T47D (cell line): ENCODE measurements at regions not wholly inside any gene's neighbourhood (a gene's known extent, or its start where the extent isn't known, plus 50 kb on each side); places are given as distances from the start of the nearest gene placed in this dataset.

Experiments used
- DNase-seq, 2 experiments: peaks; one replicate each; pipeline versions ENCODE4 v3.0.0 to v3.0.0-alpha.2; 2011 to 2012; ENCODE audit warnings: low read depth in 1 of 2, low spot score in 1 of 2
- JUND ChIP-seq: IDR thresholded peaks from 2 replicates; pipeline ENCODE4 v1.6.1; 2012; ENCODE audit warnings: low read depth
- in situ Hi-C: cut with HindIII; loops from 2 replicates; pipeline ENCODE4 v1.10.0; 2016; ENCODE audit warnings: low sequenced_read_pairs, low pct_unique_long_range_greater_than_20kb

DNA sequence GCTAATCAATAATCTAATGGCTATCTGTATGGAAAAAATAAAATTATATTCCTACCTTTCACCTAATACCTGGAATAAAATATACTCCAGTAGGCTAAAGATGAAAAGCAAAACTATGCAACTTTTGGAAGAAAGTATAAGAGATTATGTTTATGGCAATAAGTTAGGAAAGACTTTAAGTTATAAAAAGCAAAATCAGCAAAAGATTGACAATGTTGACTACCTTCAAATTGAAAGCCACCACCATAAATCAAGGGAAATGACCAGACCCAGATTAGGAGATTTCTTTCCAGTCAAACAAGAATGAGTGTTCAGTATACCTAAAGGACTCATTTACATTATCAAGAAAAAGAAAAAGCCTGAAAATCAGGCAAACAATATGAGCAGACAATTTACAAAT is 159.1 kb upstream of the ZBED5 start:
- no peak for TF ChIP-seq JUND
- in situ Hi-C loops: no loop called here
- DNase-seq: no peak

DNA sequence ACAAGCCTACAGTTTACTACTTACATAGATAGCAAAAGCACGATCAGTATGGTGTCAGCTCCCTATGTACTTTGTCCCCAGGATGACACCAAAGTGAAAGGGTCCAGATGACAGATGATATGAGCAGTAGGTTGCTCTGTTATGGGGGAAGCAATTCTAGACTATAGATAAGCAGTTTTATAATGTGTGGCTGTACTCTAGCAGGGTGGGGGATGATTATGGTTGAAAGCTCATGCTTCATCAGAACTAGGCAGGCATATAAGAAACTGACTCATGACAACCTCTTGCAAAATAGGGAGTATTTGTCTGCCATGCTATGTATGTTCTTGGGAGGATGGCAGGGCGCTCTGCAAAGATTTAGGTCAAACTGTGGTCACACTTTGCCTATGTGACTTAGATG is 158.2 kb upstream of the ZBED5 start:
- TF ChIP-seq JUND: no peak
- in situ Hi-C loops: no loop called here
- no peak for DNase-seq

DNA sequence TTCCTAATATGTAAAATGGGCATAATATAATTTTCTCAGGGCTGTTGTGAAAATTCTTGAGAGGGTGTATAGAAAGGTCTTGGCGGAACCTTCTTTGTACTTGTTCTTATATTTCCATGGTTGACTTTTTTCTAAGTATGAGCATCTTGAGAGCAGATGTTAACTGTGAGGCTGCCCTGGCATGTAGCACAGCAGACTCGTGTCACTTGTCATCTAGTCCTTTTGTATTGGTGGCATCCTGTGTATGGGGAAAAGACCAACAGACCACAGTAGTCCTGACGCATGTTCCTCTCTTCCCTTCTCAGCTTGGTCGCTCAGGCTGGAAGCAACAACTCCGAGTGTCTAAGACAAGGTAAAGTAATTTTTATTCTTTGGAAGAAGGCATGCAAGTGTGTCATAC is 153.8 kb upstream of the ZBED5 start:
- DNase-seq: no peak
- no peak for TF ChIP-seq JUND
- in situ Hi-C loops: no loop called here

DNA sequence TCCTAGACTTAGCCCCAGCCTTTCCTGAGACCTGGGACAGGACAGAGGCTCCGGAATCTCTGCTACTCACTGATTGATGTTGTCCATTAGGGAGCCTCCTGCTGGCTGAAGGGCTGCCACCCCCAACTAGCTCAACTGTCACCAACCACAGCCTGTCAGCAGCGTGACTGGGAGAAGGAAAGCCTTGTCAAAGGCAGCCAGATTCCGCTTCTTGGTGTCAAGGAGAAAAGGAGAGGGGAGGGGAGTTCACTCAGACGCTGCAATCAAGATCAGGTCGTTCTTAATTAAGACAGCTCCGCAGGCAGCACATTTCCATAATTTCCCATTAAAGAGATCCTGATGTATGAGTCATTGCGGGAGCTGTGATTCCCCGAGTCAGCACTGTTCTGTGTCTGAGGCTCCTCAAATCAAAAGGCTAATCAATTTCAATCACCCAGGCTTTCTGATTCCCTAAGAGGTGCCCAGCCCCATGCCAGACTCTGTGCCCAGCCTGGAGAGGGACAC is 152.8 kb upstream of the ZBED5 start:
- TF ChIP-seq JUND: no peak
- DNase-seq: peak in 1 of 2 experiments; percentile 63
- in situ Hi-C loops: no loop called here

DNA sequence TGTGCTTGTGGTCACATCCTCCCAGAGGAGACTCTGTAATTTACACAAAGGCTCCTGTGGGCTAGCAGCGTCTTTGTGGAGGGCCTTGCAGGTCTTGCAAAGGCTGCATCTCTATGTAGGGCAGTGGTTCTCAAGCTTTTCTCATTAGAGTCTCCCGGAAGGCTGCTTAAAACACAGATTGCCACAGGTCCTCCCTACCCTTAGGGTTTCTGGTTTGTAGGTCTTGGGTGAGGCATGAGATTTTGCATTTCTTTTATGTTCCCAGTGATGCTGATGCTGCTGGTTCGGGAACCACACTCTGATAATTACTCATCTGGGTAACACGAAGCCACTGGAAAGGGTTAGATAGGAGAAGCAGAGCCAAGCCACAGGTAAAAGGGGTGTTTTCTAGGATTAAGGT is 151.3 kb upstream of the ZBED5 start:
- no peak for DNase-seq
- in situ Hi-C loops: no loop called here
- no peak for TF ChIP-seq JUND

DNA sequence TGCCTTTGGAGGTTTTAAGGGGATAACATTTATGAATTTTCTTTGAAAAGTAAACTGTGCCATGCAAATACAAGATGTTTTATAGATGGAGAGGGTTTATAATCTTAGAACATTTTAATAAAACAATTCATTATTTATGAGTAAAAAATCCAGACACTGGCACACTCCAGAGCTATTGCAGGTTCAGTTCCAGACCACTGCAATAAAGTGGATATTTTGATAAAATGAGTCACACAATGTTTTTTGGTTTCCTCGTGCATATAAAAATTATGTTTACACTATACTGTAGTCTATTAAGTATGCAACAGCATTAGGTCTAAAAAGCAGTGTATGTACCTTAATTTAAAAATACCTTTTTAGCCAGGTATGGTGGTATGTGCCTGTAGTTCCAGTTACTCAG is 146.2 kb upstream of the ZBED5 start:
- no peak for TF ChIP-seq JUND
- in situ Hi-C loops: no loop called here
- DNase-seq: no peak

DNA sequence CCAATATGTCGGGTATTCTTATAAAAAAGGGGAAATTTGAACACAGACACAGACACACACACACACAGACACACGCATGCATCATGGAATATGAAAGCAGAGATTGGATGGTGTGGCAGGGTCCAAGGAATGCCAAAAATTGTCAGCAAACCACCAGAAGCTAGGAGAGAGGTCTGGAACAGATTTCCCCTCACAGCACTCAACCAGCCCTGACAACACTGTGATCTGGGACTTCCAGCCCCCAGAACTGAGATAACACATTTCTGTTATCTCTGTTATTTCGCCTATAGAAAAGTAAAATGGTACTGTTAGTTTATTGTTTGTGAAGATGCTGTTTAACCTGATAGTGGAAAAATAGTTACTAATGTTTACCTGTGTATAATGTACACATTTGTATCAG is 145.4 kb upstream of the ZBED5 start:
- in situ Hi-C loops: no loop called here
- no peak for DNase-seq
- no peak for TF ChIP-seq JUND

DNA sequence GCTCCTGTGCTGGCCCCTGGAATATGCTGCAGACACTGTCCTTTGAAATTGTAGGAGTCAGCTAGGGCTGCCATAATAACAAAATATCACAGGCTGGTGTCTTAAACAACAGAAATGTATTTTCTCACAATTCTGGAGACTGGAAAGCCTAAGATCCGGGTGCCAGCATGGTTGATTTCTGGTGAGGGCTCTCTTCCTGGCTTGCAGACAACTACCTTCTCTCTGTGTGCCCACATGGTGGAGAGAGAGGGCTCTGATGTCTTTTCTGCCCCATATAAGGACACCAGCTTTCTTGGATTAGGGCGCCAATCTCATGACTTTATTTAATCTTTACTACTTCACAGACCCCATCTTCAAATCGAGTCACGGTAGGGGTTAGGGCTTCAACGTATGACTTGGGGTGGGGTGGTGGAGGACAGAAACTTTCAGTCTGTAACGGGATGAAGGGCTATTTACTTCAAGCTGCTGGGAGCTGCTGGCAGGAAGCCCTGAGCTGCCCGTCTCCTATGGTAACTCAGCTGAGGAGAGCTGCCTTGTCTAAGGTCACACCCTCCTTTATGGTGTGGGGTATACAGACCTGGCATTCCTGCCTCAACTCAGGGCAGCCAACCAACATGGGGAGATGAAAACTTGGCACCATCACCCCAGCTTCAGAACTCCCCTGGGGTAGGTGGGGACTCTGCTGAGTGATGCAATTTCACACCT is 142.9 kb upstream of the ZBED5 start:
- in situ Hi-C loops: no loop called here
- TF ChIP-seq JUND: no peak
- DNase-seq: no peak

DNA sequence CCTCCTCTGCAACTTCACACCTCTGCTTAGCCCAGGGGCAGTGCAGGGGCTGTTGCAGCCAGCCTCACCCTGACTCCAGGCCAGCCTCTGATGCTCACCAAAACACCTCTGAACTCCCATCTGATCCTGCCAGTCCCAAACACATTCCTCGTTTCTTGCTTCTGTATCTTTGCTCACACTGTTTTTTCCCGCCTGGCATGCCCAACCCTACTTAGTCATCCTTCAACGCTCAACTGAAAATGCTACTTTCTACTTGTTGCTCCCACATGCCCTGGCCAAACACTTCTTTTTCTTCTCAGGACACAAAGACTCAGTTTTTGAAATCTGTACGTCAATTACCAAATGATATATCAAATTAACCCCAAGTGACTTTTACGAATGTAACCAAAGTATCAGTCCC is 140.8 kb upstream of the ZBED5 start:
- no peak for TF ChIP-seq JUND
- DNase-seq: no peak
- in situ Hi-C loops: no loop called here

DNA sequence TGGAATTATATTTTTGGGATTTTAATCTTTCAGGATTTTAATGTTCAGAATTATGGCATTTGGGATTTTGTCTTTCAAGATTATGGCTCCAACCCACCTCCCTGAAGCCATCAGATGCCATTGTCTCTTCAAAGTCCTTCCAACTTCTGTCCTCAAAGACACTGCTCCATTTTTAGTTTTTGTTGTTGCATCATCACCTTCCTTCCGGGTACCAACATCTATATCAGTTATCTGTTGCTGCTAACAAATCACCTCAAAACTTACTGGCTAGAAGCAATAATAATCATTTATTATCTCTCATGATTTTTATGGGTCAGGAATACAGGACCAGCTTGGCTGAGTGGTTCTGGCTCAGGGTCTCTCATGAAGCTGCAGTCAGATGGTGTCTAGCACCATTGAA is 138.8 kb upstream of the ZBED5 start:
- no peak for TF ChIP-seq JUND
- in situ Hi-C loops: no loop called here
- DNase-seq: no peak

DNA sequence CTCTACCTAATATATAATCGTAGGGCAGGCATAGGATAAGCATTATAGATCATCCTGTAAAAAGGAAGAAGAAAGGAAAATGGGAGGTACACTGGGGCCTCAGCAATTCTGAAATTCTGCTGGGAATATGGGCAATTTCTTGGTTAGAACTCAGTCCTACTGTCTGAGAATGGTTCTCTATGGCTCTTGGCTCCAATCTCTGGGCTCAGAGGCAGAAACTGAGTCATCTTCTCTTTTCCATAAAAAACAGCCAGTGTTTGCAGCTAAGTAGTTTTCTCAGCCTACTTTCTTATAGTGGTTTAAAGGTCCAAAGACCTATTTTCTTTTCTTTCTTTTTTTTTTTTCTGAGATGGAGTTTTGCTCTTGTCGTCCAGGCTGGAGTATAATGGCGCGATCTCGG is 135.8 kb upstream of the ZBED5 start:
- TF ChIP-seq JUND: no peak
- DNase-seq: no peak
- in situ Hi-C loops: no loop called here

DNA sequence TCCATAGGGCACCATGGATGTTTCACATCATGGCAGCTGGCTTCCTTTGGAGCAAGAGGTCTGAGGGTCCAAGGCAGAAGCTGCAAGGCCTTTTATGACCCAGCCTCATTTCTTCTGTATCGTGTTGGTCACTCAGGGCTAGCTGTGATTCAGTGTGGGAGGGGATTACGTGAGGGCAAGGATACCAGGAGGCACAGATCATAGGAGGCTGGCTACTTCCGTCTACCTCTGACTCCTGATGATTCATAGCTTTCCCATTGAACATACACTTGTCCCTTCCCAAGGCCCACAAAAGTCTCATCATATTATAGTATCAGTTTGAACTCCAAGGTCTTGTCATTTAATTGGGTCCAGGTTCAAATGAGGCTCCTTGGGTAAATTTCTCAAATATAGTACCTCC is 135.3 kb upstream of the ZBED5 start:
- in situ Hi-C loops: no loop called here
- TF ChIP-seq JUND: no peak
- DNase-seq: no peak

DNA sequence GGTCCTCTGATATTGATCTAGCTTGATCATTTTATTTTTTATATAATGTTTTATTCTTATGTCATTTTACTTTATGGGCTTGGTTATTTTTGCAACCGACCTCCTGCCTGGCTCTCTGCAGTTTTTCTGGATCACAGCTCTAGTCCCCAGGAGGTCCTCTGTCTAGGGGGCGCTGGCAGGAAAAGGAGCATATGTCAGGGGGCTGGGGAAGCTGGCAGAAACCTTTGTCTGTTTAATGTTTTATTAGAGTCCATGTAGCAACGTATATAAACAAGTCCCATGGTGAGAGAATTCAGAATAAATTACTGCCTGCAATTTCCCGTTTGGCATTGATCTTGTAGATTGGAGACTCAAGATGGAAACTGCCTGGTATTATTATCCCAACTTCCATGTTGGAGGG is 133.5 kb upstream of the ZBED5 start:
- no peak for DNase-seq
- TF ChIP-seq JUND: no peak
- in situ Hi-C loops: no loop called here

DNA sequence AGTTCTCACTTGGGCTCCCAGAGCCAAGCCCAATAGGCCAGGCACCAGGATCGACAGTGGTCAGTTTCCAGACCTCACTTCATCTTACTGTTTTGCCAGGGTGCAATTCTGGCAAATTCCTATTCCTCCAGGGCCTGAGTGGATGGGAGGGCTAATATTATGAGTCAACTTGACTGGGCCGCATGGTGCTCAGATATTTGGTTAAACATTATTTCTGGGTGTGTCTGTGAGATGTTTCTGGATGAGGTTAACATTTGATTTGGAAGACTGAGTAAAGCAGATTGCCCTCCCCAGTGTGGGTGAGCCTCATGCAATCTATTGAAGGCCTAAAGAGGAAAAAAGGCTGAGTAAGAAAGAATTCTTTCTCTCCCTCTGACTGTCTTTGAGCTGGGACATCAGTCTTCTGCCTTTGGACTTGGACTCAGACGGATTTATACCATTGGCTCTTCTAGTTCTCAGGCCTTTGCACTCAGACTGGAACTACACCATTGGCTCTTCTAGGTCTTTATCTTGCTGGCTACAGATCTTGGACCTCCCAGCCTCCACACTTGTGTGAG is 132.9 kb upstream of the ZBED5 start:
- DNase-seq: no peak
- no peak for TF ChIP-seq JUND
- in situ Hi-C loops: no loop called here
